ENCODE measurements at regions not wholly inside any gene's neighbourhood (a gene's known extent, or its start where the extent isn't known, plus 50 kb on each side); places are given as distances from the start of the nearest gene placed in this dataset.

GRCh38 chr4:164359881-164360280, 394.1 kb upstream of the SMIM31 start:
- Histone ChIP-seq H3K27me3 (replicated peaks; ENCODE audit: insufficient read depth) (no peaks in the 10 kb centered on the region), H3K27ac (no peak overlapping the region), H3K4me3 (no peak overlapping the region), H3K9me3 (no peaks in the 10 kb centered on the region), H3K36me3 (no peaks in the 10 kb centered on the region), H3K4me1 (ENCODE audit: control insufficient read depth in 1 of 2, low read depth in 2 of 2) (no peaks in the 10 kb centered on the region)
- ATAC-seq (ENCODE audit: insufficient number of reproducible peaks, low FRiP score, low read depth), result no peak
- no peak for DNase-seq (ENCODE audit: low spot score)
- TF ChIP-seq, protein P1, sequence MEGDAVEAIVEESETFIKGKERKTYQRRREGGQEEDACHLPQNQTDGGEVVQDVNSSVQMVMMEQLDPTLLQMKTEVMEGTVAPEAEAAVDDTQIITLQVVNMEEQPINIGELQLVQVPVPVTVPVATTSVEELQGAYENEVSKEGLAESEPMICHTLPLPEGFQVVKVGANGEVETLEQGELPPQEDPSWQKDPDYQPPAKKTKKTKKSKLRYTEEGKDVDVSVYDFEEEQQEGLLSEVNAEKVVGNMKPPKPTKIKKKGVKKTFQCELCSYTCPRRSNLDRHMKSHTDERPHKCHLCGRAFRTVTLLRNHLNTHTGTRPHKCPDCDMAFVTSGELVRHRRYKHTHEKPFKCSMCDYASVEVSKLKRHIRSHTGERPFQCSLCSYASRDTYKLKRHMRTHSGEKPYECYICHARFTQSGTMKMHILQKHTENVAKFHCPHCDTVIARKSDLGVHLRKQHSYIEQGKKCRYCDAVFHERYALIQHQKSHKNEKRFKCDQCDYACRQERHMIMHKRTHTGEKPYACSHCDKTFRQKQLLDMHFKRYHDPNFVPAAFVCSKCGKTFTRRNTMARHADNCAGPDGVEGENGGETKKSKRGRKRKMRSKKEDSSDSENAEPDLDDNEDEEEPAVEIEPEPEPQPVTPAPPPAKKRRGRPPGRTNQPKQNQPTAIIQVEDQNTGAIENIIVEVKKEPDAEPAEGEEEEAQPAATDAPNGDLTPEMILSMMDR (IDR thresholded peaks at IDR 0.05), result no peak

DNA sequence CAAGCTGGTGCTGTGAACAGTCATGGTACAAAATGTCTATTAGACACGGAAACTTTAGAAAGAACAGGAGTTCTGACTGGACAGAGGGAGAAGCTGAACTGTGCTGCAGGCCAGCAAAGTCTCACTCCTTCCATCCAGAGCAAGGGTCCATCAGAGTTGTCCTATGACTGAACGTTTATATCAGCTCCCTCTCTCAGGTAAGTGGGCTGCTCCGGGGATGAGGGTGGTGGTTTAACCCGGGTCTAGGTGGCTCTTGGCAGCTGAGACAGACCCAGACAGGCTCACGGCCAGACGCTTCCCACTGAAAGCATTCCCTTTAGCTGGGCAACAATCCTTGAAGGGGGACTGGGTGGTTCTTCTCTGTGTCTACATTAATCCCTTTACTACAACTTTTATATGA, 385.0 kb upstream of the SMIM31 start:
- TF ChIP-seq, protein P1 (IDR thresholded peaks at IDR 0.05), result no peak
- no peaks in the 10 kb centered on the region for H3K9me3 ChIP-seq
- no peak overlapping the region for H3K27ac ChIP-seq
- H3K36me3 ChIP-seq, result no peaks in the 10 kb centered on the region
- H3K27me3 ChIP-seq (replicated peaks; ENCODE audit: insufficient read depth), result no peaks in the 10 kb centered on the region
- no peaks in the 10 kb centered on the region for H3K4me1 ChIP-seq (ENCODE audit: control insufficient read depth in 1 of 2, low read depth in 2 of 2)
- H3K4me3 ChIP-seq, result no peak overlapping the region
- ATAC-seq (ENCODE audit: insufficient number of reproducible peaks, low FRiP score, low read depth) (no peak), DNase-seq (ENCODE audit: low spot score) (no peak)

DNA sequence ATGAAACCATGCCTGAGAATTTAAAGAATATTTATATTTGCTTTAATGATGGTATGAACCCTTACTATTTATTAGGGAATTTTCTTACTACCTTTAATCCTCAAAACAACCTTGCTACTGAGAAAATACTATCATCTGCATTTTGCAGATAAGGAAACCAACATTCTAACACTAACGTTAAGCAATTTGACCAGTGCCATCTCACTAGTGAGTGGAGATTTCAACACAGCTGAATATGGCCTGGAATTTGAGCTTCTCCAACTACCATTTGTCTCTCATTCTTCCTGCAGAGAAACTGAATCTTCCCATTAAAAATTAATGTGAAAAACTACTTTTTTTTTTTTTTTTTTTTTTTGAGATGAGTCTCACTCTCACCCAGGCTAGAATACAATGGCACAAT, 380.9 kb upstream of the SMIM31 start:
- DNase-seq (ENCODE audit: low spot score) (no peak), ATAC-seq (ENCODE audit: insufficient number of reproducible peaks, low FRiP score, low read depth) (no peak)
- Histone ChIP-seq H3K27ac (no peak overlapping the region), H3K4me3 (no peak overlapping the region), H3K36me3 (no peaks in the 10 kb centered on the region), H3K27me3 (replicated peaks; ENCODE audit: insufficient read depth) (no peaks in the 10 kb centered on the region), H3K9me3 (no peaks in the 10 kb centered on the region), H3K4me1 (ENCODE audit: control insufficient read depth in 1 of 2, low read depth in 2 of 2) (no peaks in the 10 kb centered on the region)
- TF ChIP-seq, protein P1 (IDR thresholded peaks at IDR 0.05), result no peak

DNA sequence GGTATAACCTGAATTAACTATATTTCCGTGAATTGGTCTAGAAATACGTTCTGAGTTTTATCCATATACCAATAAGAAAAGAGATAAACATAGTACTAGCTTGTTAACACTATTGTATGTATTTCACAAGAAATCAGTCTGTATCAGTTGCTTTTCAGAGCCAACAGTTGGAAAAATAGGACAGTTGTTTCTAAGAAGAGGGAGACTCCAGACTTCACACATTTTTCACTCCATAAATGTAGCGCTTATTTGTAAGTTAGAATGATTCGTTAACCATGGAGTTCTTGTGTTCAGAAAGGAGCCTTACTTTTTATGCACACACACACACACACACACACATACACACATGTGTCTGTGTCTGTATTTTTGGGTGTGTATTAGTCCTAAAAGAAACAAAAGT, 376.7 kb upstream of the SMIM31 start:
- no peak for DNase-seq (ENCODE audit: low spot score)
- H3K27ac ChIP-seq, result no peak overlapping the region
- ATAC-seq (ENCODE audit: insufficient number of reproducible peaks, low FRiP score, low read depth), result no peak

GRCh38 chr4:164378361-164378760, 375.6 kb upstream of the SMIM31 start:
- no peaks in the 10 kb centered on the region for H3K4me1 ChIP-seq (ENCODE audit: control insufficient read depth in 1 of 2, low read depth in 2 of 2)
- no peak for ATAC-seq (ENCODE audit: insufficient number of reproducible peaks, low FRiP score, low read depth)
- no peaks in the 10 kb centered on the region for H3K27me3 ChIP-seq (replicated peaks; ENCODE audit: insufficient read depth)
- H3K36me3 ChIP-seq, result no peaks in the 10 kb centered on the region
- TF ChIP-seq, protein P1 (IDR thresholded peaks at IDR 0.05), result no peak
- no peaks in the 10 kb centered on the region for H3K9me3 ChIP-seq
- DNase-seq (ENCODE audit: low spot score), result no peak
- no peak overlapping the region for H3K27ac ChIP-seq
- H3K4me3 ChIP-seq, result no peak overlapping the region

More for the DNA sequence above, 376.7 kb upstream of the SMIM31 start:
- no peaks in the 10 kb centered on the region for H3K9me3 ChIP-seq
- H3K27me3 ChIP-seq (replicated peaks; ENCODE audit: insufficient read depth), result no peaks in the 10 kb centered on the region
- H3K4me3 ChIP-seq, result no peak overlapping the region
- H3K4me1 ChIP-seq (ENCODE audit: control insufficient read depth in 1 of 2, low read depth in 2 of 2), result no peaks in the 10 kb centered on the region
- TF ChIP-seq, protein P1 (IDR thresholded peaks at IDR 0.05), result no peak
- no peaks in the 10 kb centered on the region for H3K36me3 ChIP-seq
